GM12873 (cell line): ENCODE measurements at regions not wholly inside any gene's neighbourhood (a gene's known extent, or its start where the extent isn't known, plus 50 kb on each side); places are given as distances from the start of the nearest gene placed in this dataset.

ENCODE experiments used
- CTCF ChIP-seq: IDR thresholded peaks from 2 replicates; pipeline ENCODE4 v1.5.1; 2012; ENCODE audit warnings: low read depth, mild to moderate bottlenecking, moderate library complexity, low read length, control low read depth; ENCODE audit not compliant: insufficient read depth; ENCODE audit errors: missing control alignments

DNA sequence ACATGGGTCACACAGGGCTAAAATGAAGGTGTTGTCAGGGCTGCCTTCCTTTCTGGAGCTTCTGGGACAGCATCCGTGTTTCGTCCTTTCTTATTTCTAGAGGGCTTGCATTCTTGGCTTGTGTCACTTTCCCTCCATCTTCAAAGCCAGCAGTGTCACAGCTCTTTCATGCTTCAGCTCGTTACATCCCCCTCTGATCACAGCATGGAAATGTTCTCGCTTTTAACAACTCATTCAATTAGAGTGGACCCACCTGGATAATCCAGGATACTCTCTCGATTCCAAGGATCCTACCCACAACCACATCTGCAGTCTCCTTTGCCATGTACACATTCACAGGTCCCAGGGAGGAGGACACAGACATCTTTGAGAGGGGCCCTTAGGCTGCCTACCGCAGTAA is 316.2 kb upstream of the FIGN start:
- TF ChIP-seq CTCF: no peak

DNA sequence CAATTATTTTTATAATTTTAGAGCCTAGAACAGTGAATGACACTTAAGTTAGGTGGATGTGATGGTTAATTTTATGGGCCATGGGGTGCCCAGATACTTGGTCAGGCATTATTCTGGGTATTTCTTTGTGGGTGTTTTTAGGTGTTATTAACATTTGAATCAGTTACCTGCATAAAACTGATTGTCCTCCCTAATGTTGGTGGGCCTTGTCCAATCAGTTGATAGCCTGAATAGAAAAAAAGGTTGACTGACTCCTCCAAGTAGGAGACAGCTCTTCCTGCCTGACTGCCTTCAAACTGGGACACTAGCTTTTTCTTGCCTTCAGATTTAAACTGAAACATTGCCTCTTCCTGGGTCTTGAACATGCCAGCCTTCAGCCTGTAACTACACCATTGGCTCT is 312.9 kb upstream of the FIGN start:
- no peak for TF ChIP-seq CTCF

DNA sequence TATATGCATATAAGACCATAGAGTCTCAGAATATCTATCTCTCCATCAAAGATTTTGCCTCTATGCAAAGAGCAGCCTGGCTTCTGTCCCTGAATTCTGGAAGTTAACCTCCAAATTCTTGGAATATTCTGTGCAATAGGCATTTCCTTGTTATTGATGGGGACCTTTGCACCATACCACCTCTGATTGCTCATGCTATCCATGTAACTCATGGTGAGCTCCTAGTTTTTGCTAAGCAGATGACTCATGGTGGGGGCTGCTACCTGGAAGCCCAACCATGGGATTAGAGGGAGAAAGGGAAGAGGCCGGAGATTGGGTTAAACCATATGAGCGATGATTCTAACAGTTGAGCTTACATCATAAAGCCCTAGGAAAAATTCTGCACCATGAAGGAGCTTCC is 310.2 kb upstream of the FIGN start:
- no peak for TF ChIP-seq CTCF

- TF ChIP-seq CTCF: no peak
Measured at GRCh38 chr2:164044622-164045021, 308.8 kb upstream of the FIGN start.

- no peak for TF ChIP-seq CTCF
Measured at GRCh38 chr2:164039270-164039669, 303.5 kb upstream of the FIGN start.

- TF ChIP-seq CTCF: no peak
Measured at GRCh38 chr2:164032995-164033394, 297.2 kb upstream of the FIGN start.

DNA sequence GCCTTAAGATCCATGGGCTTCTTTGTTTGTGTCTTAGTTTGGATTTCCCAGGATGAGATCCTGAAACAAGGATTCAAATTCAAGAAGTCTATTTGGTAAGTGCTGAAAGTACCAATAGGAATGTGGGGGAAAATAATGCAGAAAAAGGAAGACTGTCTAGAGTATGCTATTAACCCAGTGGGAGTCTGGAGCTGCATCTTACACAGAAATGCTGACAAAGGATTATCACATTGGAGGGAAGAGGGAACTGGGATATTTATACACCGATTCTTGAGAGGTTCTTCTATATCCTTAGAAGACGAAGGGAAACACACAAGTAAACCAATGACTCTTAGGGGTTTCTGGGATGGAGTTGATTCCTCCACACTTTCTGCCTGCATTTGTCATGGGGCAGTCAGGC is 294.8 kb upstream of the FIGN start:
- TF ChIP-seq CTCF: no peak

DNA sequence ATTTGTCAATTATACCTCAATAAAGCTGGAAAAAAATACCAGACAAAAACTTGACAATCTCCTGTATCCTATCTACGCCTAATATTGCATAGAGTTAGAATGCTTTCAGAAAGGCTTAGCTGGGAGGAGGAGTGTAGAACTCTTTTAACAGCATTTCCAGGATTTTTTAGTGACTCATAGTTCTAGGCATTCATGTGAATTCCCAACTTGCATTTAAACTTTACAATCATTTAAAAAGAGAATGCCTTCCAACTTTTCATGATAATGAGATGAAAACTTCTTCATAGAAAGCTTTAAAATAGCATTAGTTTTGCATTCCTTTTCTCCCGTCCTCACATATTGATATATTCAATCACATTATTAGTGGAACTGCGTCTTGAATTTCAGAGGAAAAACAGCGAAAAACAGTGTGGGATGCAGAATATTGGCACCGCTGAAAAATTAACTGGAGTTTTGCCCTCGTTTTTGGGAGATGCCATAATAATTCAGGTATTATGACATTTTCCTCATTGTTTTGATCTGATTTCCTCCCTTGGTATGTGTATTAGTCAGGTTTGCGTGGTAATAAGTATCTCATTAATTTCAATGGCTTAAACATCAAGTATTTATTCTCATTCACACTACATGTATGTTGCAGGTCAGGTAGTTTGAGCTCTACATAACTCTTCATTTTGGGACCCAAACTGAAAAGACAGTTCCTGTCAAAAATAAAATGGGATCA is 293.2 kb upstream of the FIGN start:
- no peak for TF ChIP-seq CTCF
